Ammon's horn (tissue), 1 donor: ENCODE measurements at regions not wholly inside any gene's neighbourhood (a gene's known extent, or its start where the extent isn't known, plus 50 kb on each side); places are given as distances from the start of the nearest gene placed in this dataset.
"Not testable (repeated sequence)": the region's sequence is repeated elsewhere in the genome, so short reads cannot be mapped to it uniquely, and the experiment has no call there.

ENCODE experiments used
- DNase-seq: peaks from one replicate; pipeline ENCODE4 v3.0.0-alpha.2; 2016; ENCODE audit warnings: low spot score

DNA sequence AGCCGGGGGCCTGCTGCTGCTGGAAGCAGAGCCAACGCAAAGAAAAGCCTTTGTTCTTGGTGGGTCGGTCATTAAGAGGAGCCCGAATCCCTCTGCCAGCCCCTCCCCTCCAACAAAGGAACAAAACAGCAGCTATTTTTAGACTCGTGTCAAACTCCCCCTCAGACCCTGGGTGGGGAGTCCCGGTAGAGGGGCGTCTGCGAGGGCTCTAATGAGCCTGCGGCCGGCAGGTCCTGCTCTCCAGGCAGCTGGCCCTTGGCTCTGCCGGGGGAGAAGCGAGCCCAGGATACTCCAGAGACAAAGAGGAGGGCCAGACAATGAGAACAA lies 114.0 kb downstream of the LHX2 start:
- DNase-seq: no peak

GRCh38 chr9:124126648-124127646 lies 115.4 kb downstream of the LHX2 start:
- DNase-seq: peak; percentile 69

GRCh38 chr9:124128568-124129166 lies 117.1 kb downstream of the LHX2 start:
- no peak for DNase-seq

GRCh38 chr9:124130277-124131075 lies 118.9 kb downstream of the LHX2 start:
- DNase-seq: no peak

DNA sequence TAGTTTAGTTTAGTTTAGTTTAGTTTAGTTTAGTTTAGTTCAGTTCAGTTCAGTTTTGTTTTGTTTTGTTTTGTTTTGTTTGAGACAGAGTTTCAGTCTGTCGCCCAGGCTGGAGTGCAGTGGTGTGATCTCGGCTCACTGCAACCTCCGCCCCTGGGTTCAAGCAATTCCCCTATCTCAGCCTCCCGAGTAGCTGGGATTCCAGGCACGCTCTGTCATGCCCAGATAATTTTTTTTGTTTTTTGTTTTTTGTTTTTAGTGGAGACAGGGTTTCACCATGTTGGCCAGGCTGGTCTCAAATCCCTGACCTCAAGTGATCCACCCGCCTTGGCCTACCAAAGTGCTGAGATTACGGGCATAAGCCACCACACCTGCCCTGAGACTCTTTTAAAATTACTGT lies 120.0 kb downstream of the LHX2 start:
- DNase-seq: not testable (repeated sequence)

DNA sequence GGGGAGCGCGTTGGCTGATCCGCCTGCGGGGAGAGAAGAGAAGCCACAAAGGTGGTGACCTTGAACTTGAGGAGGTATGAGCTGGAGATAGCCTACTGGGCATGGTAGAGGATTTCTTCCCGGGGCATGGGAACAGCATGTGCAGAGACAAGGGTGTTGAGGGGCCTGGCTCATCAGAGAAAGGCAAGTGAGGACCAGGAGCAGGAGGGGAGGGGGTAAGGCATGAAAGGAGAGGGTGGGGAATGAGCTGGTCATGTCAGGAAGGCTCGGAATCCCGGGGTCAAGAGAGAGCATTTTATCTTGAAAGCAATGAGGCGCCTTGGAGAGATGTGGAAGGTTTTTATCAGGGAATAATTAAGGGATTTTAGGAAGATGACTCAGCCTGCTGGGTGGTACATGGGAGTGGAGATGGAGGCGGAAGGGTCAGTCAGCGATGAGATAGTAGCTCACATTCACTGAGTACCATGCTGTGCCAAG lies 121.1 kb downstream of the LHX2 start:
- DNase-seq: no peak

GRCh38 chr9:124133727-124134126 lies 122.2 kb downstream of the LHX2 start:
- DNase-seq: peak; percentile 73

DNA sequence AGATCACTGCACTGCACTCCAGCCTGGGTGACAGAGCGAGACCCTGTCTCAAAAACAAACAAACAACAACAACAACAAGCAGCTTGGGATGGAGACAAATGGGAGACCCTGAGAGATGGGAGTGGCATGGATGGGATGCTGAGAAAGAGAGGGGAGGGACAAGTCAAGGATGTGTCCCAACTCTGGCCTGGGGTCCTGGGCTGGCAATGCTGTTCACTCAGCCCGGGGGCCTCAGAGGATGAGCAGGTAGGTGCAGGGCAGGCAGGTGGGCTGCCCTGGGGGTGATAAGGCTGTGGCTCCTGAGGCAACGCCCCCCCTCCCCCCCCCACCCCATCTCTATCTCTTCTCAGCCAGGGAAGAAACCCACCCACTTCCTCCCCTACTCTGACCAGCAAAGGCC lies 123.0 kb downstream of the LHX2 start:
- no peak for DNase-seq

DNA sequence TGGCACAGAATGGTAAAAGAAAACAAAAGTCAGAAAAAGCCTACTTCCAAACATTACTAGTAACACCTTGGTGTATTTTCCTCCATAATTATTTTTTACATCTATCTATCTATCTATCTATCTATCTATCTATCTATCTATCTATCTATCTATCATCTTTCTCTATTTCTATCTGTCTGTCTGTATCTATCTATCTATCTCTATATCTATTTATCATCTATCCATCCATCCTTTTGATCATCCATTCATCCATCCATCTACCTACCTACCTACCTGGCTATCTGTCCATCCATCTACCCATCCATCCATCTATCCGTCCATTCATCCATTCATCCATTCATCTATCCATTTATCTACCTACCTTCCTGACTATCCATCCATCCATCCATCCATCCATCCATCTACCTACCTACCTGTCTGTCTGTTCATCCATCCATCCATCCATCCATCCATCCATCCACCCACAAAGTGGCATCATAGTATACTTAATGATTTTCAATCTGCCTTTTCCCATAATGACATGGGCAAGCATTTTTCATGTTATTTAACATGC lies 121.9 kb upstream of the NEK6 start:
- no peak for DNase-seq

DNA sequence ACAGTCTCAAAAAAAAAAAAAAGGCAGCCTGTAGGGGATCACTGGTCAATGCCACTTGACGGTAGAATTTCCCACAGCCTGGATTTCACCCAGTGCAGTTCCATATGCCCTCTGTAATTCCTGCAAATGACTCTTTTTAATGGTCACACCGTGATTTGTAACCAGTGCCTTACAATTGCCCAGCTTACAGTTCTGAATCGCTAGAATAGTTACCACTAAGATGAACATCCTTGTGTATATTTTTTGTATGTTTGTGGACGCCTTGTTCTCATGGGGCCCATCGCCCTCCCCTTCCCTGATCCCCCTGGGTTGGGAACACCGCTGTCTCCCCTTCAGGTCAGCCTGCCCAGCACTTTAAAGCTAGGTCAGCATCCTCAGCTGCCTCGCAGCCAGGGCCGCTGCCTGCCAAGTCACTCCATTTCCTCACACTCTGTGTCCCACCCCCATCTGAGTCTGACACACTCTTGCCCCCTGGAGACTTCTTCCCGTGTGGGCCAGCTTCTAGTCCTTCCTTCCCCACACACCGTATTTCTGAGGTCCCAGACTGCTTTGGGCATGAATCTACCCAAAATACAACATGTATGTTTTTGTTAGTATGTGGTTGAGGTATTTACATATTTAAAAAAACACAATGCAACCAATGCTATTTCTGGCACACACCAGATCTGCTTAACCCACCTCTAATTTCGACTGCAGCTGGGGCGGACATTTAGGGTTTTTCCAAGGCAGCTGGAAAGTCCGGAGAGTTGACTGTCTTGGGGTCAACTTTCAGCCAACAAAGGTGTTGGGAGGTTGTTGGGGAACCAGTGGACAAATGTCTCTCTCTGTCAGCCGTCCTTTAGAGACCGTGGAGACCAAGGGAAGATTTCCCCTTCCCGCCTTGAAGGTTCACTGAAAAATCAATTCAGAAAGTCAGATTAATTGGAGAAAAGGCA lies 120.5 kb upstream of the NEK6 start:
- DNase-seq: no peak

- DNase-seq: no peak
Measured at GRCh38 chr9:124137944-124138335, 119.8 kb upstream of the NEK6 start.

GRCh38 chr9:124139001-124139400 lies 118.7 kb upstream of the NEK6 start:
- no peak for DNase-seq

DNA sequence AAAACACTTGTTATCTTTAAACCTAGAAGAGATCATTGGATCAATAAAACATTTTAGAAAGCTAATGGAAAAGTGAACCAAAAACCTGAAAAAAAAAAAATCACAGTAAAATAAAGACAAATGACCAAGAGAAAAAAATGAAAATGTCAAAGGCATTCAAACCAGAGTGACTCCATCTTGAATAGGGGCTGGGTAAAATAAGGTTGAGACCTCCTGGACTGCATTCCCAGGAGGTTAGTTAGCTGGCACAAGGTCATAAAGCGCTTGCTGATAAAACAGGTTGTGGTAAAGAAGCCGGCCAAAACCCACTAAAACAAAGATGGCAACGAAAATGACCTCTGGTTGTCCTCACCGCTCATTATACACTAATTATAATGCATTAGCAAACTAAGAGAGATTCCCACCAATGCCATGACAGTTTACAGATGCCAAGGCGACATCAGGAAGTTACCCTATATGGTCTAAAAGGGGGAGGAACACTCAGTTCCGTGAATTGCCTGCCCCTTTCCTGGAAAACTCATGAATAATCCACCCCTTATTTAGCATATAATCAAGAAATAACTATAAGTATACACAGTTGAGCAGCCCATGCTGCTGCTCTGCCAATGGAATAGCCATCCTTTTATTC lies 116.7 kb upstream of the NEK6 start:
- DNase-seq: no peak

- not testable (repeated sequence) for DNase-seq
Measured at GRCh38 chr9:124144561-124145123, 113.1 kb upstream of the NEK6 start.

- DNase-seq: no peak
Measured at GRCh38 chr9:124146031-124146561, 111.7 kb upstream of the NEK6 start.

DNA sequence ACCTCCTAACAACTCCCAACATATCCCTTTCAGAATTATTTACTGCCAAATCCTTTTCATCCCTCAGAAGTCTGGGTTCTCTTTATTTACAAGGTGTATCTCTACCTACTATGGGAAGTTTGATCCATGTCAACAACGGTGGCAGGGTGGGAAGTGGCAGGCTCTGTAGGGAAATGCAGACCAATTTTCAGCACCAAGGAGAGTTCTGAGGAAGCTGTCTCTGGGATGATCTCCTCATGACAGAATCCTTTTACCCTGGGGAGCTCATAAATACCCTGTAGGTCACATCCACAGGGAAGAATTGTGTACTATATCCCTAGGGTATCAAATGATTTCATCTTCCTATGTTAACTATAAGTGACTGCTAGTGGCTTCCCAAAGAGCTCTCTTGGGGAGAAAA lies 107.8 kb upstream of the NEK6 start:
- DNase-seq: no peak

DNA sequence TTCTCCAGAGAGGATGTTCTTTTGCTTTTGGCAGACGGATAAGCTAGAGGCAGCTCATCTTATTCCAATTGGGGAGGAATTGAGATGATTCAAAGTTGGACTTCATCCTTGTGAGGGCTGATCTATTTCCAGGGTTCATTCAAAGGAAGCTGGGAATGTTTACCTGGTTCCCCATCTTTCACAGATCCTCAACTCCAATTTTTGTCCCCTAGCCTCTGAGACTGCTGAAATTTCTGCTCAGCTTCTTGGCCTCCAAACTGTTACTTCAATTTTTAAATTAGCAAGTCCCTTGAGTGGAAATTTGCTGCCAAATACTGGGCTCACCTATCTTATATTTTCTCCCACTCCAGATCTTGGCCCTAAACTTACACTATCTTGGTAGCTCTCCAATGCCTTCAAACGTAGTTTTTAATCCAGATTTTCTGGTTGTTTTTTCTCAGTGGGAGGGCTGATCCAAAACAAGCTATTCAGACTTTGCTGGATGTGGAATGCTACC lies 93.9 kb upstream of the NEK6 start:
- DNase-seq: no peak

DNA sequence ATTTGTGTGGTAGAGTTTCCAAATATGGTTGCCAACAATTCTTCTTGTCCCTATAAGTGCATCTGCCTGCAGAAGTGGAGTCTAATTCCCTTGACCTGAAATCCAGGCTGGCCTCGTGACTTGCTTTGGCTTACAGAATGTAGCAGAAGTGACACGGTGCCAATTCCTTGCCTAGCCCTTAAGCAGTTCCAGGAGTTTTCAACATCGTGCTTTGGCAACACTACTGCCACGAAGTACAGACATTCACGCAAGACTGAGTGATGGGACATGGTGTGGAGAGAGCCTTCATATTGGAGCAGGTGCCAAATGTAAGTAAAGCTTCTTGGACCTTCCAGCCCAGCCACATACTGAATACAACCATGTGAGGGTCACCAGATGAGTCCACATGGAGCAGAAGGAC lies 92.9 kb upstream of the NEK6 start:
- peak; percentile 63 for DNase-seq

- no peak for DNase-seq
Measured at GRCh38 chr9:124174433-124174832, 83.3 kb upstream of the NEK6 start.

DNA sequence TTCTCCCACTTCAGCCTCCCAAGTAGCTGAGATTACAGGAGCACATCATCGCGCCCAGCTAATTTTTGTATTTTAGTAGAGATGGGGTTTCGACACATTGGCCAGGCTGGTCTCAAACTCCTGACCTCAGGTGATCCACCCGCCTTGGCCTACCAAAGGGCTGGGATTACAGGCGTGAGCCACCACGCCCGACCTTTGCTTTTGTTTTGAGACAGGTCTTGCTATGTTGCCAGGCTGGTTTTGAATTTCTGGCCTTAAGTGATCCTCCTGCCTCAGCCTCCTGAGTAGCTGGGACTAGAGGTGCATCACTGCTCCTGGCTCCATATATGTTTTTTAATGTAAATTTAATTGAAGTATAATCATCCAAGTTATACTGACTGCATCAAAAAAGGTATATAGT lies 80.2 kb upstream of the NEK6 start:
- not testable (repeated sequence) for DNase-seq
